Right lobe of liver (tissue), 4 donors: ENCODE measurements at regions not wholly inside any gene's neighbourhood (a gene's known extent, or its start where the extent isn't known, plus 50 kb on each side); places are given as distances from the start of the nearest gene placed in this dataset.

ENCODE experiments used
- CTCF ChIP-seq, 4 donors: fragments of 200-600 bp in 3 of 4; fragments of 450-650 bp in 1 of 4; IDR thresholded peaks; one replicate each; pipeline versions ENCODE4 v1.5.1 to v1.8.0; 2016 to 2022; ENCODE audit warnings: antibody characterized with exemption in 4 of 4, mild to moderate bottlenecking in 2 of 4
- POLR2A ChIP-seq: fragments of 450-650 bp; IDR thresholded peaks from one replicate; pipeline ENCODE4 v1.6.1; 2017; ENCODE audit warnings: antibody characterized with exemption, mild to moderate bottlenecking
- donor health status: DM: no; HTN: no; CAD: no.
- donor health status: DM: no; HTN: no; CAD: no.
- donor health status: DM: no; HTN: yes; CAD: no.

- TF ChIP-seq CTCF (IDR thresholded peaks at IDR 0.05) (no peak), POLR2A (no peak)
Measured at GRCh38 chr1:87705233-87705632, 376.6 kb downstream of the LMO4 start.
